Calu3 (cell line): ENCODE measurements at regions not wholly inside any gene's neighbourhood (a gene's known extent, or its start where the extent isn't known, plus 50 kb on each side); places are given as distances from the start of the nearest gene placed in this dataset.

Experiments used
- BruUV-seq: library from RNA; stranded (reverse); fragments of 400-500 nt; replicated peaks from 2 replicates; lab custom pipeline; 2021; lab: Mats Ljungman, UMichigan
- CTCF ChIA-PET: fragments of 300-600 bp; sonication (Branson Sonifier 250); formaldehyde crosslinking; loops from one replicate; lab custom pipeline; 2022; ENCODE audit warnings: antibody characterized with exemption; lab: Charles Lee
- DNase-seq: peaks from one replicate; pipeline ENCODE4 v3.0.0; 2022
- H3K27ac Mint-ChIP-seq: one replicate; pipeline ENCODE4 v1.8.0; 2022; ENCODE audit warnings: mixed read lengths; ENCODE audit not compliant: unreplicated experiment
- H3K27me3 Mint-ChIP-seq: one replicate; pipeline ENCODE4 v1.8.0; 2022; ENCODE audit warnings: mixed read lengths; ENCODE audit not compliant: unreplicated experiment
- H3K36me3 Mint-ChIP-seq: one replicate; pipeline ENCODE4 v1.8.0; 2022; ENCODE audit warnings: mild to moderate bottlenecking, moderate library complexity, mixed read lengths; ENCODE audit not compliant: insufficient read depth, unreplicated experiment
- H3K4me1 Mint-ChIP-seq: one replicate; pipeline ENCODE4 v1.8.0; 2022; ENCODE audit warnings: mild to moderate bottlenecking, low read depth, mixed read lengths; ENCODE audit not compliant: unreplicated experiment
- H3K4me3 Mint-ChIP-seq: one replicate; pipeline ENCODE4 v1.8.0; 2022; ENCODE audit warnings: mild to moderate bottlenecking, low read depth, moderate library complexity, mixed read lengths; ENCODE audit not compliant: unreplicated experiment
- H3K9me3 Mint-ChIP-seq: one replicate; pipeline ENCODE4 v1.8.0; 2022; ENCODE audit warnings: low read depth, mixed read lengths; ENCODE audit not compliant: unreplicated experiment
- intact Hi-C: fragments of 100-400 bp; cut with micrococcal nuclease; formaldehyde crosslinking; loops from one replicate; pipeline ENCODE4 v1.10.0; 2022; ENCODE audit not compliant: unreplicated experiment
- TF ChIP-seq, protein P1 (sequence below): fragments of 200-600 bp; IDR thresholded peaks from one replicate; pipeline ENCODE4 v1.8.0; 2022; ENCODE audit warnings: antibody characterized with exemption; ENCODE audit not compliant: unreplicated experiment

DNA sequence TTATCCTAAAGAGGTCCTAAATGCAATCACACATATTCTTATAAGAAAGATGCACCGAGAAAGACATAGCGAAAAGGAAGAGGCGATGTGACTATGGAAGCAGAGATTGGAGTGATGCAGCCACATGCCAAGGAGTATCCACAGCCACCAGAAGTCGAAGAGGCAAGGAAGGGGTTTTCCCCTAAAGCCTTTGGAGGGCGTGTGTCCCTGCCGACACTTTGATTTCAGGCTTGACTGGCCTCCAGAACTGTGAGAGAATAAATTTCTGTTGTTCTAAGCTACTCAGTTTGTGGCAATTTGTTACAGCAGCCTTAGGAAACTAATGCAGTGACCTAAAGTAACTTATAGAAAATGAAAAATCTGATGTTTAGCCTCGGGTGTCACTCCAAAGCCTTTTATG is 179.5 kb upstream of the CITED2 start:
- no peak overlapping the region for H3K27ac Mint-ChIP-seq
- intact Hi-C loops = no loop called here
- H3K4me1 Mint-ChIP-seq = no peaks in the 10 kb centered on the region
- peaks cover 3% of the 10 kb centered on the region for H3K9me3 Mint-ChIP-seq
- no peaks in the 10 kb centered on the region for H3K36me3 Mint-ChIP-seq
- H3K4me3 Mint-ChIP-seq = no peak overlapping the region
- BruUV-seq = no TSS peak
- H3K27me3 Mint-ChIP-seq = no peaks in the 10 kb centered on the region
- no peak for DNase-seq
- TF ChIP-seq, protein P1, sequence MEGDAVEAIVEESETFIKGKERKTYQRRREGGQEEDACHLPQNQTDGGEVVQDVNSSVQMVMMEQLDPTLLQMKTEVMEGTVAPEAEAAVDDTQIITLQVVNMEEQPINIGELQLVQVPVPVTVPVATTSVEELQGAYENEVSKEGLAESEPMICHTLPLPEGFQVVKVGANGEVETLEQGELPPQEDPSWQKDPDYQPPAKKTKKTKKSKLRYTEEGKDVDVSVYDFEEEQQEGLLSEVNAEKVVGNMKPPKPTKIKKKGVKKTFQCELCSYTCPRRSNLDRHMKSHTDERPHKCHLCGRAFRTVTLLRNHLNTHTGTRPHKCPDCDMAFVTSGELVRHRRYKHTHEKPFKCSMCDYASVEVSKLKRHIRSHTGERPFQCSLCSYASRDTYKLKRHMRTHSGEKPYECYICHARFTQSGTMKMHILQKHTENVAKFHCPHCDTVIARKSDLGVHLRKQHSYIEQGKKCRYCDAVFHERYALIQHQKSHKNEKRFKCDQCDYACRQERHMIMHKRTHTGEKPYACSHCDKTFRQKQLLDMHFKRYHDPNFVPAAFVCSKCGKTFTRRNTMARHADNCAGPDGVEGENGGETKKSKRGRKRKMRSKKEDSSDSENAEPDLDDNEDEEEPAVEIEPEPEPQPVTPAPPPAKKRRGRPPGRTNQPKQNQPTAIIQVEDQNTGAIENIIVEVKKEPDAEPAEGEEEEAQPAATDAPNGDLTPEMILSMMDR = no peak
- CTCF ChIA-PET = no interaction called here

DNA sequence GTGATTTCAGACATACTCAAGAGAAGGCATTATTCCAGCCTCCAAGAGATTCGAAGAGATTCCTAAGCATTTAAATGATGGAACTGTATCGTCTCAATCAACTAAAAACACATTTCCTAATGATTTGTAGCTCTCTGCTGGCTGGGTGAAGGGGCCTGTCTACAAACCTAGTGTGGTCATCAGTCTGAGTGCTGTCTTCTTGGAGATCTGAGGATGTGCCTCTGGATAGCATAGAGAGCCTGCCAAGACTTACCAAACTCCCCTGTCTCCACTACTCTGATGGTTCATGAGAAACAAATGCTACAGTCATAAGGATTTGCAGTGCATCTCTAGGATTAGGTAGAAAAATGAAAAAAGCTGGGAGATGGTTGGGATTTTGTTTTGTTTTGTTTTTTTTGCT is 176.9 kb upstream of the CITED2 start:
- BruUV-seq = no TSS peak
- Mint-ChIP-seq H3K27ac (no peak overlapping the region), H3K9me3 (peaks cover 3% of the 10 kb centered on the region)

DNA sequence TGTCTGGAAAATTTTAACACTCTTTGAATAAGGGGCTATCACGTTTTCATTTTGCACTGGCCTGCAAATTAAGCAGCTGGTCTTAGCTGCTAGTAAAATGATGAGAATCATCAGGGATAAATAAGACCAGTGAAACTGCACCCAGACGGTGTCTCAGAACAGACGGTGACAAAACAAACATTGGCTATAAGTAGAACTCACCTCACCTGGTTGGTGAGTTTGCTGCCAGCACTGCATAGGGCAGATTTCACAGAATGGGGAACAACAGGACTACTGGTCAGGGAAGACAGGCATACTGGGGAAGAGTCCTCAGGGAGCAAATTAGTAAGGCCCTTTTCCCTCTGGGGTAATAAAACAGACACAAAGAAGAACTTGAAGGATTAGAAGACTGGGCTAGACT is 175.9 kb upstream of the CITED2 start:
- intact Hi-C loops = no loop called here
- no TSS peak for BruUV-seq
- Mint-ChIP-seq H3K36me3 (no peaks in the 10 kb centered on the region), H3K9me3 (peaks cover 3% of the 10 kb centered on the region), H3K4me1 (peaks cover 6% of the 10 kb centered on the region), H3K4me3 (no peak overlapping the region), H3K27ac (no peak overlapping the region), H3K27me3 (no peaks in the 10 kb centered on the region)
- CTCF ChIA-PET = interaction anchor here (1.1 kb wide), 1 partner anchor 10 kb away, joined by 6 read pairs; no protein-coding TSS in a partner anchor
- DNase-seq = no peak
- TF ChIP-seq, protein P1 = no peak

More for the DNA sequence above, 176.9 kb upstream of the CITED2 start:
- intact Hi-C loops = no loop called here
- DNase-seq = no peak
- TF ChIP-seq, protein P1 = no peak
- Mint-ChIP-seq H3K4me1 (no peaks in the 10 kb centered on the region), H3K36me3 (no peaks in the 10 kb centered on the region), H3K4me3 (no peak overlapping the region), H3K27me3 (no peaks in the 10 kb centered on the region)
- CTCF ChIA-PET = no interaction called here

DNA sequence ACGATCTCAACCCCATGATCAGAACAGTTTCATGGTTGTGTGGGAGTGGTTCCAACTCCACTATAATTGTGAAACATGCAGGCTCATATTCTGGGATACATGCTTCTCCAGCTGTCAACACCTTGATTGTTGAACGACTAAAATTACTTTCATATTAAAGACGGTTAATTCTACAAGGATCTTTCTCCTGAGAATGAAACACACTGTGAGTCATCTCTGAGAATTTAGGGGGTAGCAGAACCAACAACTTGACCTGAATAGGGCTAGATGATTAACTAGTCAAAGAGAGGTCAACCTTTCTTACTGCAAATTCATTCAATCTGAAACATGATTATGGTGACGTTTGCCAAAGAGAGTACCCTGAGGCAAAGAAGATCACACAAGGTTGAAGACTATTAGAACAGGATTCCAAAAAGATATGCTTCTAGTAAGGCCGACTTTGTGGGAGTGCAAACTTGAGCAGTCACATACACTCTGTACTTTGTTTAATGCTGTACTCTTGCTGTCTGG is 175.2 kb upstream of the CITED2 start:
- H3K27ac Mint-ChIP-seq = no peak overlapping the region
- peaks cover 10% of the 10 kb centered on the region for H3K4me1 Mint-ChIP-seq
- H3K27me3 Mint-ChIP-seq = no peaks in the 10 kb centered on the region
- BruUV-seq = no TSS peak
- peaks cover 3% of the 10 kb centered on the region for H3K9me3 Mint-ChIP-seq
- no peak overlapping the region for H3K4me3 Mint-ChIP-seq
- TF ChIP-seq, protein P1 = no peak
- DNase-seq = no peak
- intact Hi-C loops = no loop called here
- no peaks in the 10 kb centered on the region for H3K36me3 Mint-ChIP-seq
- CTCF ChIA-PET = interaction anchor here (1.1 kb wide), 1 partner anchor 10 kb away, joined by 6 read pairs; no protein-coding TSS in a partner anchor
